ENCODE measurements at regions not wholly inside any gene's neighbourhood (a gene's known extent, or its start where the extent isn't known, plus 50 kb on each side); places are given as distances from the start of the nearest gene placed in this dataset.

DNA sequence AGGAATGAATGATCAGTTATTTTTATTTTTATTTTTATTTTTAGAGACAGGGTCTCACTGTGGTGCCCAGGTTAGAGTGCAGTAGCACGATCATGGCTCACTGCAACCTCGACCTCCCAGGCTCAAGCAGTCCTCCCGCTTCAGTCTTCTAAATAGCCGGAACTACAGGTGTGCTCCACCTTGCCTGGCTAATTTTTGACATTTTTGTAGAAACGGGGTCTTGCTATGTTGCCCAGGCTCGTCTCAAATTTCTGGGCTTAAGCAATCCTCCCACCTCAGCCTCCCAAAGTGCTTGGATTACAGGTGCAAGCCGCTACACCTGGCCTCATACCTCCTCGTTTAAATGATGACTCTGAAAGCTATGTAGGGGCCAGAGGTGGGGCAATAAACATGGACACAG lies 706.0 kb downstream of the MED13L start:
- TF ChIP-seq BACH2 (CRISPR knock-in tag; IDR thresholded peaks at IDR 0.05; ENCODE audit: borderline replicate concordance) (no peak), RARB (CRISPR knock-in tag; IDR thresholded peaks at IDR 0.05) (no peak), ARNTL (CRISPR knock-in tag; IDR thresholded peaks at IDR 0.05; ENCODE audit: borderline replicate concordance, low read depth) (no peak), ZFP30 (CRISPR knock-in tag; IDR thresholded peaks at IDR 0.05) (no peak), SNAI2 (CRISPR knock-in tag; IDR thresholded peaks at IDR 0.05) (no peak), ZNF70 (CRISPR knock-in tag; IDR thresholded peaks at IDR 0.05) (no peak)
- TF ChIP-seq, protein P1, sequence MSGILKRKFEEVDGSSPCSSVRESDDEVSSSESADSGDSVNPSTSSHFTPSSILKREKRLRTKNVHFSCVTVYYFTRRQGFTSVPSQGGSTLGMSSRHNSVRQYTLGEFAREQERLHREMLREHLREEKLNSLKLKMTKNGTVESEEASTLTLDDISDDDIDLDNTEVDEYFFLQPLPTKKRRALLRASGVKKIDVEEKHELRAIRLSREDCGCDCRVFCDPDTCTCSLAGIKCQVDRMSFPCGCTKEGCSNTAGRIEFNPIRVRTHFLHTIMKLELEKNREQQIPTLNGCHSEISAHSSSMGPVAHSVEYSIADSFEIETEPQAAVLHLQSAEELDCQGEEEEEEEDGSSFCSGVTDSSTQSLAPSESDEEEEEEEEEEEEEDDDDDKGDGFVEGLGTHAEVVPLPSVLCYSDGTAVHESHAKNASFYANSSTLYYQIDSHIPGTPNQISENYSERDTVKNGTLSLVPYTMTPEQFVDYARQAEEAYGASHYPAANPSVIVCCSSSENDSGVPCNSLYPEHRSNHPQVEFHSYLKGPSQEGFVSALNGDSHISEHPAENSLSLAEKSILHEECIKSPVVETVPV (CRISPR knock-in tag; IDR thresholded peaks at IDR 0.05) = no peak
